ENCODE measurements at regions not wholly inside any gene's neighbourhood (a gene's known extent, or its start where the extent isn't known, plus 50 kb on each side); places are given as distances from the start of the nearest gene placed in this dataset.

- Histone ChIP-seq H3K4me3 (no peak overlapping the region), H3K27ac (no peak overlapping the region), H3K4me1 (peaks cover 0 to 4% (median 0%) of the 10 kb centered on the region in 4 donors), H3K9me3 (peaks cover 0 to 4% (median 0%) of the 10 kb centered on the region in 4 donors), H3K36me3 (no peaks in the 10 kb centered on the region), H3K27me3 (no peaks in the 10 kb centered on the region)
- TF ChIP-seq POLR2A (IDR thresholded peaks at IDR 0.05), result no peak
- TF ChIP-seq CTCF (IDR thresholded peaks at IDR 0.05), result no peak
- TF ChIP-seq EP300 (IDR thresholded peaks at IDR 0.05), result no peak
- WGBS, 2 donors, result 82 to 87% methylated on average over 12 of the region's 12 CpGs
- no peak for DNase-seq (ENCODE audit: low spot score in 2 of 2)
Observed at GRCh38 chr5:34476941-34477565, 179.1 kb upstream of the RAI14 start.

GRCh38 chr5:34480810-34481528 is 175.2 kb upstream of the RAI14 start:
- H3K4me3 ChIP-seq, result no peak overlapping the region
- no peaks in the 10 kb centered on the region for H3K36me3 ChIP-seq
- WGBS, 2 donors, result 80 to 98% methylated on average over 6 of the region's 6 CpGs
- no peak for TF ChIP-seq POLR2A (IDR thresholded peaks at IDR 0.05)
- TF ChIP-seq EP300 (IDR thresholded peaks at IDR 0.05), result no peak
- TF ChIP-seq CTCF (IDR thresholded peaks at IDR 0.05), result no peak
- no peaks in the 10 kb centered on the region for H3K27me3 ChIP-seq
- H3K9me3 ChIP-seq, result peaks cover 0 to 11% (median 0%) of the 10 kb centered on the region in 4 donors
- H3K4me1 ChIP-seq, result peaks cover 0 to 2% (median 0%) of the 10 kb centered on the region in 4 donors
- DNase-seq (ENCODE audit: low spot score in 2 of 2), result no peak
- no peak overlapping the region for H3K27ac ChIP-seq

- DNase-seq (ENCODE audit: low spot score in 2 of 2), result no peak
- peaks cover 0 to 23% (median 4%) of the 10 kb centered on the region in 4 donors for H3K4me1 ChIP-seq
- peaks cover 0 to 11% (median 0%) of the 10 kb centered on the region in 4 donors for H3K9me3 ChIP-seq
- no peaks in the 10 kb centered on the region for H3K27me3 ChIP-seq
- no peaks in the 10 kb centered on the region for H3K36me3 ChIP-seq
- no peak overlapping the region for H3K27ac ChIP-seq
- TF ChIP-seq POLR2A (IDR thresholded peaks at IDR 0.05) (no peak), CTCF (IDR thresholded peaks at IDR 0.05) (no peak), EP300 (IDR thresholded peaks at IDR 0.05) (no peak)
- no peak overlapping the region for H3K4me3 ChIP-seq
- 25 to 39% methylated on average over 5 of the region's 5 CpGs for WGBS, 2 donors
Observed at GRCh38 chr5:34483442-34484033, 172.6 kb upstream of the RAI14 start.

DNA sequence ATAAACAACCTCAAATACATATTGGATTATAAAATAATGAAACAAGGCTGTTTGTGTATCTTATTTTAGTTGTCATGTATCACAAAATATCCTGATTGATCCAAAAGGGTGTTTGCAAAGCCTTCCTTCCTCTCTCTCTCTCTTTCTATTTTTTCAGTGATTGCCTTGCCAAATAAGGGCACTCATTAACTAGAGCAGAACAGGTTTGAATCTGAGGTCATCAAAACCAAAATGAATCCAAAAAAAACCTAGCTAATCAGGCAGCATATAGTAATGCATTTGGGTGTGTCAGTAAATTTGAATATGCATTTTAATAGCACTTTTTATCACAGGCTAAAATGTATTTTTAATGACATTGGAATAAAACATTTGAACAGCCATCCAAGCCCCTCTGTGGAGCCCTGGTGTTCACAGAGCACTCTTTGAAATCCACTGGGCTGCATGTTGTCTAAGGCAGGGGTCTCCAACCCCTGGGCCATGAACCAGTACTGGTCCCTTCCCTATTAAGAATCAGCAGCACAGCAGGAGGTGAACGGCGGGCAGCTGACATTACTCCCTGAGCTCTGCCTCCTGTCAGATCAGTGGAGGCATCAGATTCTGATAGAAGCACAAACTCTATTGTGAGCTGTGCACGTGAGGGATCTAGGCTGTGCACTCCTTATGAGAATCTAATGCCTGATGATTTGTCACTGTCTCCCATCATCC is 171.8 kb upstream of the RAI14 start:
- no peaks in the 10 kb centered on the region for H3K36me3 ChIP-seq
- TF ChIP-seq POLR2A (IDR thresholded peaks at IDR 0.05), result no peak
- TF ChIP-seq EP300 (IDR thresholded peaks at IDR 0.05), result no peak
- no peak for TF ChIP-seq CTCF (IDR thresholded peaks at IDR 0.05)
- H3K4me3 ChIP-seq, result no peak overlapping the region
- H3K27me3 ChIP-seq, result no peaks in the 10 kb centered on the region
- DNase-seq (ENCODE audit: low spot score in 2 of 2), result no peak
- H3K9me3 ChIP-seq, result peaks cover 0 to 11% (median 0%) of the 10 kb centered on the region in 4 donors
- no peak overlapping the region for H3K27ac ChIP-seq
- H3K4me1 ChIP-seq, result peaks cover 0 to 23% (median 4%) of the 10 kb centered on the region in 4 donors
- 59 to 70% methylated on average over 3 of the region's 3 CpGs for WGBS, 2 donors

DNA sequence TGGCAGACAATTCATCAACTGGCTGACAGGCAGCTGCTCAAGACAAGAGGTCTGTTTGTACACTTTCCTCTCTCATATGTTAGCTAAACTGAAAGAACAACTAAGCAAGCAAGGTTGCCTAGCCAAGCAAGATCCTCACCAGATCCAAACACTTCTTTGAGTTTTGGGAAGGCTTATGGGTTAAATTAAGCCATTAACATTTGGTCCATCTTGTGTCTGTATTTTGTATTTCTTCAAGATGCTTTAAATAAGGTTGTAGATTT is 170.4 kb upstream of the RAI14 start:
- TF ChIP-seq CTCF (IDR thresholded peaks at IDR 0.05) (no peak), POLR2A (IDR thresholded peaks at IDR 0.05) (no peak), EP300 (IDR thresholded peaks at IDR 0.05) (no peak)
- Histone ChIP-seq H3K27me3 (no peaks in the 10 kb centered on the region), H3K4me1 (peaks cover 0 to 23% (median 4%) of the 10 kb centered on the region in 4 donors), H3K27ac (peak overlapping the region in 1 of 4 donors; percentile 63), H3K9me3 (peaks cover 0 to 11% (median 0%) of the 10 kb centered on the region in 4 donors), H3K4me3 (no peak overlapping the region), H3K36me3 (no peaks in the 10 kb centered on the region)
- DNase-seq (ENCODE audit: low spot score in 2 of 2), result no peak

Measured in tibial nerve (tissue), 4 donors.